HEK293 (cell line): ENCODE measurements at regions not wholly inside any gene's neighbourhood (a gene's known extent, or its start where the extent isn't known, plus 50 kb on each side); places are given as distances from the start of the nearest gene placed in this dataset.

Experiments used
- CTCF ChIA-PET: fragments of 350-600 bp; formaldehyde crosslinking; extraction: SDS; loops from one replicate; lab custom pipeline; 2021; ENCODE audit warnings: antibody characterized with exemption; lab: Yijun Ruan, JAX
- POLR2A ChIA-PET: fragments of 300-600 bp; formaldehyde crosslinking; extraction: SDS; loops from one replicate; lab custom pipeline; 2020; ENCODE audit warnings: antibody characterized with exemption, inconsistent platforms; lab: Yijun Ruan, JAX
- H3K27ac ChIP-seq: fragments of 200-500 bp; sonication (Bioruptor generic); 2 replicates; pipeline ENCODE4 v1.5.1; 2014; ENCODE audit warnings: low read depth, low read length, control low read depth, inconsistent platforms; ENCODE audit errors: extremely low read depth
- H3K36me3 ChIP-seq, 2 experiments: fragments of 200-500 bp in 1 of 2; sonication (Bioruptor generic) in 1 of 2; 1 replicate in 1 of 2; 2 replicates in 1 of 2; pipeline ENCODE4 v1.5.1; 2014 to 2017; ENCODE audit warnings: inconsistent platforms in 2 of 2, low read length in 2 of 2; ENCODE audit not compliant: control insufficient read depth in 2 of 2, insufficient read depth in 1 of 2
- H3K4me1 ChIP-seq: fragments of 200-500 bp; sonication (Bioruptor generic); 2 replicates; pipeline ENCODE4 v1.5.1; 2014; ENCODE audit warnings: mild to moderate bottlenecking, low read length, inconsistent platforms; ENCODE audit not compliant: control insufficient read depth, insufficient read depth
- H3K4me3 ChIP-seq: 2 replicates; pipeline ENCODE4 v1.5.1; 2011; ENCODE audit warnings: low read depth, mild to moderate bottlenecking, control low read depth, low read length, moderate library complexity
- H3K9me3 ChIP-seq: fragments of 200-500 bp; sonication (Bioruptor generic); 2 replicates; pipeline ENCODE4 v1.5.1; 2014; ENCODE audit warnings: low read depth, low read length, inconsistent platforms; ENCODE audit not compliant: control insufficient read depth, insufficient read depth
- KLF1 ChIP-seq: fragments of 450-650 bp; formaldehyde crosslinking; IDR thresholded peaks from 2 replicates; pipeline ENCODE4 v1.5.1; 2016; ENCODE audit warnings: missing biosample characterization, missing genetic modification characterization
- KLF7 ChIP-seq: fragments of 450-650 bp; formaldehyde crosslinking; IDR thresholded peaks from 2 replicates; pipeline ENCODE4 v1.5.1; 2016; ENCODE audit warnings: missing biosample characterization, missing genetic modification characterization, borderline replicate concordance
- MYNN ChIP-seq: fragments of 450-650 bp; formaldehyde crosslinking; IDR thresholded peaks from 2 replicates; pipeline ENCODE4 v1.5.1; 2016; ENCODE audit warnings: missing biosample characterization, missing genetic modification characterization, borderline replicate concordance
- ZBTB6 ChIP-seq: fragments of 450-650 bp; formaldehyde crosslinking; IDR thresholded peaks from 2 replicates; pipeline ENCODE4 v1.5.1; 2017; ENCODE audit warnings: missing biosample characterization, missing genetic modification characterization
- ZBTB8A ChIP-seq: fragments of 450-650 bp; formaldehyde crosslinking; IDR thresholded peaks from 2 replicates; pipeline ENCODE4 v1.5.1; 2016; ENCODE audit warnings: missing biosample characterization, missing genetic modification characterization
- ZFP3 ChIP-seq: fragments of 450-650 bp; formaldehyde crosslinking; IDR thresholded peaks from 2 replicates; pipeline ENCODE4 v1.5.1; 2016; ENCODE audit warnings: low read depth, missing biosample characterization, missing genetic modification characterization
- ZNF112 ChIP-seq: fragments of 450-650 bp; formaldehyde crosslinking; IDR thresholded peaks from 2 replicates; pipeline ENCODE4 v1.5.0; 2017; ENCODE audit warnings: missing biosample characterization, missing genetic modification characterization
- ZNF114 ChIP-seq: fragments of 450-650 bp; formaldehyde crosslinking; IDR thresholded peaks from 2 replicates; pipeline ENCODE4 v1.5.0; 2017; ENCODE audit warnings: missing biosample characterization, missing genetic modification characterization
- ZNF138 ChIP-seq: fragments of 450-650 bp; formaldehyde crosslinking; IDR thresholded peaks from 2 replicates; pipeline ENCODE4 v1.5.1; 2016; ENCODE audit warnings: missing biosample characterization, missing genetic modification characterization, borderline replicate concordance
- ZNF155 ChIP-seq: fragments of 450-650 bp; formaldehyde crosslinking; IDR thresholded peaks from 2 replicates; pipeline ENCODE4 v1.5.1; 2016; ENCODE audit warnings: missing biosample characterization, missing genetic modification characterization
- ZNF16 ChIP-seq: fragments of 450-650 bp; formaldehyde crosslinking; IDR thresholded peaks from 2 replicates; pipeline ENCODE4 v1.5.1; 2016; ENCODE audit warnings: low read depth, missing biosample characterization, missing genetic modification characterization
- ZNF175 ChIP-seq: fragments of 450-650 bp; formaldehyde crosslinking; IDR thresholded peaks from 2 replicates; pipeline ENCODE4 v1.5.1; 2016; ENCODE audit warnings: missing biosample characterization, missing genetic modification characterization
- ZNF24 ChIP-seq: fragments of 450-650 bp; formaldehyde crosslinking; IDR thresholded peaks from 2 replicates; pipeline ENCODE4 v1.5.1; 2016; ENCODE audit warnings: missing biosample characterization, missing genetic modification characterization
- ZNF302 ChIP-seq: fragments of 450-650 bp; formaldehyde crosslinking; IDR thresholded peaks from 2 replicates; pipeline ENCODE4 v1.5.1; 2016; ENCODE audit warnings: missing biosample characterization, missing genetic modification characterization, low read depth
- ZNF324 ChIP-seq: fragments of 450-650 bp; formaldehyde crosslinking; IDR thresholded peaks from 2 replicates; pipeline ENCODE4 v1.5.1; 2016; ENCODE audit warnings: missing biosample characterization, missing genetic modification characterization
- ZNF398 ChIP-seq: fragments of 450-650 bp; formaldehyde crosslinking; IDR thresholded peaks from 2 replicates; pipeline ENCODE4 v1.5.1; 2017; ENCODE audit warnings: missing biosample characterization, missing genetic modification characterization
- ZNF423 ChIP-seq: fragments of 450-650 bp; formaldehyde crosslinking; IDR thresholded peaks from 2 replicates; pipeline ENCODE4 v1.5.1; 2016; ENCODE audit warnings: missing biosample characterization, missing genetic modification characterization
- ZNF530 ChIP-seq: fragments of 450-650 bp; formaldehyde crosslinking; IDR thresholded peaks from 2 replicates; pipeline ENCODE4 v1.5.1; 2016; ENCODE audit warnings: low read depth, missing biosample characterization, missing genetic modification characterization
- ZNF571 ChIP-seq: fragments of 450-650 bp; formaldehyde crosslinking; IDR thresholded peaks from 2 replicates; pipeline ENCODE4 v1.5.0; 2017; ENCODE audit warnings: missing biosample characterization, missing genetic modification characterization
- ZNF600 ChIP-seq: fragments of 450-650 bp; formaldehyde crosslinking; IDR thresholded peaks from 2 replicates; pipeline ENCODE4 v1.5.1; 2016; ENCODE audit warnings: missing biosample characterization, missing genetic modification characterization
- ZNF624 ChIP-seq: fragments of 450-650 bp; formaldehyde crosslinking; IDR thresholded peaks from 2 replicates; pipeline ENCODE4 v1.5.1; 2017; ENCODE audit warnings: missing biosample characterization, missing genetic modification characterization
- ZNF76 ChIP-seq: fragments of 450-650 bp; formaldehyde crosslinking; IDR thresholded peaks from 2 replicates; pipeline ENCODE4; 2016; ENCODE audit warnings: low read depth, missing biosample characterization, missing genetic modification characterization, borderline replicate concordance
- ZNF843 ChIP-seq: fragments of 450-650 bp; formaldehyde crosslinking; IDR thresholded peaks from 2 replicates; pipeline ENCODE4 v1.5.1; 2016; ENCODE audit warnings: missing biosample characterization, missing genetic modification characterization

DNA sequence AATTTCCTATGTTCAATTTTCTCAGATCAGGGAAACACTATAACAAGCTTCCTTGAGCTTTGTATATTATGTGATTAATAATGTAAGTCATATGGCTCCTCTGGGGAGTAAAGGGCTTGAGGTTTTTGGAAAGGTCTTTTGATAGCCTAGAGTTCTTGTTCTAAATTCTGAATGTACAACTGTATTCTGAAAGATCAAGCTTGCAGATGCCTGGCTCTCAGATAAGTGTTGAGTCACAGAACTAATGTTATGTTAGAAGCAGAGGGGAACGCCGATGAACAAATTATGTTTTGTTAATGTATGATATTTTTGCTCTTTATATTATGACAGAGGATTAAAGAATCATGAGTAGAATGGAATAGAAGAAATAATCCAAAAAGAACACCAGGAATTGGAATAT, 170.1 kb downstream of the RPRM start:
- TF ChIP-seq ZNF138 (no peak), ZNF324 (tag by site-specific recombination) (no peak), ZNF843 (tag by site-specific recombination) (no peak), ZNF423 (tag by site-specific recombination) (no peak), ZNF155 (tag by site-specific recombination) (no peak)
- Histone ChIP-seq H3K36me3 (no peaks in the 10 kb centered on the region), H3K4me1 (no peaks in the 10 kb centered on the region), H3K9me3 (no peaks in the 10 kb centered on the region), H3K4me3 (no peak overlapping the region), H3K27ac (no peak overlapping the region)
- ChIA-PET POLR2A (interaction anchor here (0.5 kb wide), 1 partner anchor 128 kb away, joined by 6 read pairs; no protein-coding TSS in a partner anchor), CTCF (interaction anchor here (0.5 kb wide), 1 partner anchor 211 kb away, joined by 5 read pairs; no protein-coding TSS in a partner anchor)

DNA sequence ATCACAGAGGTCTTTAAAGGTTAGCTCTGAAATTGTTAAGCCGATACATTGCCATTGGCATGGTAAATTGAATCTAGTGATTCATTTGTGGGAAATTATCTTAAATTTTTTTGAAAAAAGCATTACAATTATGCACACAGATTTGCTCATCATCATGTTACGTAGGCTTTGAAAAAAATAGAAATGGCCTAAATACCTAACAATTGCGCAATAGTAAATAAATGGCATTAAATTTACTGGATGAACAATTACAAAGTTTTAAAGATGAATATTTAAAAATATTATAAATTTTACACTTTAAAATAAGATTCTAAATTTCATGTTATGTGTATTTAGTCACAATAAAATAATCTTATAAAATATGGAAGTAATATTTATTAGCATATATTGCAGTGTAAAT, 171.3 kb downstream of the RPRM start:
- no peaks in the 10 kb centered on the region for H3K36me3 ChIP-seq
- no peak for TF ChIP-seq ZNF624
- no peak for TF ChIP-seq ZNF530 (tag by site-specific recombination)
- no peak for TF ChIP-seq ZNF571 (tag by site-specific recombination)
- no peak for TF ChIP-seq KLF7 (tag by site-specific recombination)
- no peak for TF ChIP-seq ZBTB6 (tag by site-specific recombination)
- ChIA-PET POLR2A (no interaction called here), CTCF (no interaction called here)
- no peak overlapping the region for H3K27ac ChIP-seq
- no peaks in the 10 kb centered on the region for H3K9me3 ChIP-seq
- H3K4me3 ChIP-seq, result no peak overlapping the region
- H3K4me1 ChIP-seq, result no peaks in the 10 kb centered on the region

DNA sequence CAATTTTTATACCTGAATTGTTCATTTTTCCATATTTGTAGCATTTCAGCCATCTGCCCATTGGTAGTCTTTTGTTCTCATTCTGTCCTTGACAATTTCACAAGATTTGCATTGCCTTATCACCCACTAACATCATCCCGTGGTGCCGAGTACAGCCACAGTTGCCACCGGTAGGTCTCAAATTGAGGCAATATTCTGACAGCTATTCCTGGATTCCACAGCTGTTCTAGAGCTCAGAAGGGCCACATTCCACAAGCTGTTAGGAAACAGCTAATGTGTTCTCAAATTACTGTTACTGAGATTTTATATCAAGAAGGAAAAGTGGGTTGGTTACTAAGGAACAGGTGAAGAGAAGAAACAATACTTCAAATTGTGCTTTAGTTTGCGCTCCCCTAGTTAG, 178.8 kb downstream of the RPRM start:
- no peak for TF ChIP-seq ZNF600 (tag by site-specific recombination)
- no peak for TF ChIP-seq KLF1
- no peak for TF ChIP-seq ZNF112 (tag by site-specific recombination)
- no peak for TF ChIP-seq ZNF398 (tag by site-specific recombination)
- no peak for TF ChIP-seq MYNN (tag by site-specific recombination)
- no peak for TF ChIP-seq ZNF24 (tag by site-specific recombination)
- no peak for TF ChIP-seq ZFP3
- TF ChIP-seq ZNF76 (tag by site-specific recombination), result no peak
- TF ChIP-seq ZBTB8A (tag by site-specific recombination), result no peak
- TF ChIP-seq ZNF302, result no peak
- no peak for TF ChIP-seq ZNF114 (tag by site-specific recombination)
- no peak for TF ChIP-seq ZNF175 (tag by site-specific recombination)
- no peak for TF ChIP-seq ZNF16
- CTCF ChIA-PET, result interaction anchor here (0.7 kb wide), 2 partner anchors 101 to 1914 kb away, joined by 3 read pairs; no protein-coding TSS in a partner anchor
- no peak overlapping the region for H3K27ac ChIP-seq
- no peak overlapping the region for H3K4me3 ChIP-seq
- no peaks in the 10 kb centered on the region for H3K9me3 ChIP-seq
- POLR2A ChIA-PET, result no interaction called here
- H3K4me1 ChIP-seq, result no peaks in the 10 kb centered on the region
- H3K36me3 ChIP-seq, result no peaks in the 10 kb centered on the region
